ENCODE measurements at regions not wholly inside any gene's neighbourhood (a gene's known extent, or its start where the extent isn't known, plus 50 kb on each side); places are given as distances from the start of the nearest gene placed in this dataset.
"Not testable (repeated sequence)": the region's sequence is repeated elsewhere in the genome, so short reads cannot be mapped to it uniquely, and the experiment has no call there.

DNA sequence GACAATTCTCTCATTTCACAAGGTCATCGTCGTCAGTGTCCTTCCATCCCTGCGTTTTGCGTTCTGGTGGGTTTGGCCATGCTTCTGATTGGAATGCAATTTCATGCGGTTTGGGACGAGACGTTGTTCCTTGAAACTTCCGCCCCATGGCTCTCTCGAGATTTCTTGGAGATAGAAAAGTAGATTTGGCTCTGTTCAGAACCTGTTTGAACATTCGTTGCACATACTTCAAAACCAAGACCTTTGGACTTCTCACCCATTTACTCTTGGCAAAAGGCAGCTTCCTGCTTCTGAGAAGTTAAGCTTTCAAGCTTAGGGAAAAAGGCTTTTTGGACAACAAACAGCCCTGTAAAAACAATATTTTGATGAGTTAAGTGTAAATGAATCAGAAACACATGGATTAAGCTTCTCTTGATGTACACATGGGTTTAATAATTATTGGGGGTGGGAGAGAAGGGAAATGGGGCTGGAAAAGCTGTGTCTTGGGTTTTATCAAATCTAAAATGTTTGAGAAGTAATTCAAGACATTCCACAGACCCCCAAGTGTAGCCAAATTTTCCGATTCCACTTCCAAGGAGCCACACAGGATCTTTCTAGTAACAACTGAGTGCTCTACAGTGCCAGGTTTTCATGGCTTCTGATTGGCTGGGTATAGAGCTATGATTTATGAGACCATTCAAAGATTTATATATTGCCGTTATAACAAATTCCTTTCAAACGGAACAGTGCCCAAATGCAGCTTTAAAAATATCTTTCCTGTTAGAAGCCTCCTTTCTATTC lies 467.2 kb downstream of the MED13L start:
- Mint-ChIP-seq H3K4me1 (no peaks in the 10 kb centered on the region), H3K4me3 (no peak overlapping the region), H3K27me3 (peaks cover 10% of the 10 kb centered on the region), H3K9me3 (peaks cover 7% of the 10 kb centered on the region), H3K27ac (no peak overlapping the region), H3K36me3 (no peaks in the 10 kb centered on the region)
- no peak for DNase-seq

DNA sequence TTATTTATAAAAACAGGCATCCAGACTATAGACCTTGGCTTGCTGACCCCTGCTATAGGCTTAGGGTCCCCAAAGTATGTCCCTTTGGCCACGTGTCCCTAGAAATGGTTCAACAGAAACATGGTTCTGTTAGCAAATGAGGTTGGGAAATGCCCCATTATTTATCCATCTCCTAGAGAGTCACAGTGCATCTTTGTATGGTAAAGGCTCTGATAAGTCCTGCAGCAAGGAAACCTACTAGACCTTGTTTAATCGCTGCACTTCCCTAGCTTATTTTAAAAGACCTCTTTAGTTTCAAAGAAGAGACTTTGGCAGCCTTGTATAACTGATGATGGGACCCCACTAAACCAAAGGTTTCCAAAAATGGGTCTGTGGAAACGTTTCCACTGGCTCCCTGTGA lies 471.5 kb downstream of the MED13L start:
- Mint-ChIP-seq H3K27ac (no peak overlapping the region), H3K27me3 (peaks cover 13% of the 10 kb centered on the region), H3K4me1 (no peaks in the 10 kb centered on the region), H3K4me3 (no peak overlapping the region), H3K9me3 (no peaks in the 10 kb centered on the region), H3K36me3 (no peaks in the 10 kb centered on the region)
- no peak for DNase-seq

DNA sequence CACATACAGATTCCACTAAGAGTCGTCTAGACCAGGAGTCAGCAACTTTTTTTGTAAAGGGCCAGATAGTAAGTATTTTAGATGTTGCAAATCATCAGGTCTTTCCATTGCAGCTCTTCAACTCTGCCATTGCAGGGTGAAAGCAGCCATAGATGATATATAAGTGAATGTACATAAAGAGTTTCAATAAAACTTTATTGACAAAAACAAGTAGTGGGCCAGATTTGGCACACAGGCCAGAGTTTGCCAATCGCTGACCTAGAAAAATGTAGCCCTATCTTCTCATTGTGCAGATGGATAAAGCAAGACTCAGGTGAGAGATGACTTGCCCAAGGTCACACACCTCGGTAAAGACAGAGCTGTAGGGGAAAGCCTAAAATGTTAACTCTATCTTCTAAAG lies 474.7 kb downstream of the MED13L start:
- Mint-ChIP-seq H3K4me3 (no peak overlapping the region), H3K27ac (no peak overlapping the region), H3K27me3 (peaks cover 3% of the 10 kb centered on the region), H3K9me3 (no peaks in the 10 kb centered on the region), H3K36me3 (no peaks in the 10 kb centered on the region), H3K4me1 (no peaks in the 10 kb centered on the region)
- no peak for DNase-seq

DNA sequence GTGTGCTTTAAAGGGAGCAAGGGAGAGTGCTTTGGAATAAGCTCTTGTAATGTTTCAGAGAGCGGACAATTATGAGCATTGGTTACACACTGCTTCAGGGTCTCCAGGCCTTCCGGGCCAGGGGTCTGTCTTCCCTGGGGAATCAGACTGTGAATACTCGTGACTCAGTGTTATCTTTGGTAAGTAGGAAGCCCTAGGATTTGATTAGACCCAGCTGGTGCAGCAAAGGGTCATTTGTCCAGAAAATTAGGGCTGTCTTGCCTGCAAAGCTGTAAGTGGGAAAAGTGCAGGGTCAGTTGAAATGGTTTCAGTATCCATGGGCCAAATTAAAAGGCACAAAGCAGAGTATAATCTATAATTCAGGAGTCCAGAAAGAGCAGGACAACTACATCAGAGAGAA lies 475.6 kb downstream of the MED13L start:
- no peak for DNase-seq
- Mint-ChIP-seq H3K4me1 (no peaks in the 10 kb centered on the region), H3K27ac (no peak overlapping the region), H3K4me3 (no peak overlapping the region), H3K27me3 (peaks cover 3% of the 10 kb centered on the region), H3K9me3 (no peaks in the 10 kb centered on the region), H3K36me3 (no peaks in the 10 kb centered on the region)

DNA sequence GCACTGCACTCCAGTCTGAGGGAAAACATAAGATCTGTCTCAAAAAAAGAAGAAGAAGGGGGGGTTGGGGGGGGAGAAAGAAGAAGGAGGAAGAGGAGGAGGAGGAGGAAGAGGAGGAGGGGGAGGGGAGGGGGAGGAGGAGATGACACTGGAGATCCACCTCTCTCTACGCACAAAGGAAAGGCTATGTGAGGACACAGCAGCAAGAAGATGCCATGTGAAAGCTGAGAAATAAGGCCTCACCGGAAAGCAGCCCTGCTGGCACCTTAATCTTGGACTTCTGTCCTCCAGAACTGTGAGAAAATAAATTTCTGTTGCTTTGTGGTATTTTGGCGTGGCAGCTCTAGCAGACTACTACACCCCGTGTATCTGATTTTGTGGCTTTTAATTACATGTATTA lies 477.9 kb downstream of the MED13L start:
- H3K36me3 Mint-ChIP-seq = no peaks in the 10 kb centered on the region
- H3K27me3 Mint-ChIP-seq = peaks cover 3% of the 10 kb centered on the region
- no peak overlapping the region for H3K27ac Mint-ChIP-seq
- no peaks in the 10 kb centered on the region for H3K4me1 Mint-ChIP-seq
- H3K9me3 Mint-ChIP-seq = no peaks in the 10 kb centered on the region
- no peak for DNase-seq
- H3K4me3 Mint-ChIP-seq = no peak overlapping the region

DNA sequence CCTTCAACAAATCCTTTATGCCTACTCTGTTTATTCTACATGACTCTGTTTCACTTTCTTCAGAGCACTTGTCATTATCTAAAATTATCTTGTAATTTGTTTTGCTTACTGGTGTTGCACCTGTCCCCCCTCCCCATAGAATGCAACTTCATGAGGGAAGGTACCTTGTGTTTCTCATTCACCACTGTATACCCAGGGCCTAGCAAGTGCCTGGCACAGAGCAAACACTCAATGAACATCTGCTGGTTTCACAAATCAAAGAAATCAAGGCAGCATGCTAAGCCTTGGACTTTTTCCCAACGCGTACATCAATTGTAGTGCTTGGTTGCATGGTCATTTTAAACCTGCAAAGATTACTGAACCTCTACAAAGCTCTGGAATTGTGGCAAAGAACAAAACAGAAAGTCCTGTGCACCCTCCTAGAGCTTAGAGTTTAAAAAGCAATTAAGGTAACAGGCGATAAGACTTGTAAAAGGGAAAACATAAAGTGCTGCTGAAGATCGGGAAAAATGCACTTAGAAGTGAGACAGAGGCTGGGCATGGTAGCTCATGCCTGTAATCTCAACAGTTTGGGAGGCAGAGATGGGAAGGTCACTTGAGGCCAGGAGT lies 479.1 kb downstream of the MED13L start:
- H3K27ac Mint-ChIP-seq = no peak overlapping the region
- no peaks in the 10 kb centered on the region for H3K4me1 Mint-ChIP-seq
- H3K9me3 Mint-ChIP-seq = no peaks in the 10 kb centered on the region
- H3K27me3 Mint-ChIP-seq = peaks cover 3% of the 10 kb centered on the region
- H3K36me3 Mint-ChIP-seq = no peaks in the 10 kb centered on the region
- DNase-seq = no peak
- no peak overlapping the region for H3K4me3 Mint-ChIP-seq

DNA sequence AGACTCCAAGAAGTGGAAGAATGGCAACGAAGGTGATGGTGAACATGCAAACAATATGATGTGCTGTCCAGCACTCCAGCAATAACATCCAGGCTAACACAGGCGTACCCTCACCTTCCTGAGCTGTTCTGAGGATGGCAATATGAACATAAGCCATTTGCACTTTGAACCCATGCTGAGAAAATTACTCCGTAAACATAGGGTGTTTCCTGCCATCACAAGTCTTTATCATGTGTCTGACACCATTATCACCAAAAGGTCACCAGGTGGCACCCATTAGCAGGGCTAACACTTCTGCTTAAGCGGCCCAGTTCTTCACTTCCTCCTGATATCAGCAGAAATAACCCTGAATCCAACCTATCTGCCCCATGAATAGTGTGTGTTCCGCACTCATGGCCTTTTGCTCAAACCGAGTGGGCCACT lies 482.8 kb downstream of the MED13L start:
- DNase-seq = no peak
- Mint-ChIP-seq H3K4me1 (no peaks in the 10 kb centered on the region), H3K36me3 (no peaks in the 10 kb centered on the region), H3K9me3 (no peaks in the 10 kb centered on the region), H3K27me3 (peaks cover 15% of the 10 kb centered on the region), H3K27ac (no peak overlapping the region), H3K4me3 (no peak overlapping the region)

DNA sequence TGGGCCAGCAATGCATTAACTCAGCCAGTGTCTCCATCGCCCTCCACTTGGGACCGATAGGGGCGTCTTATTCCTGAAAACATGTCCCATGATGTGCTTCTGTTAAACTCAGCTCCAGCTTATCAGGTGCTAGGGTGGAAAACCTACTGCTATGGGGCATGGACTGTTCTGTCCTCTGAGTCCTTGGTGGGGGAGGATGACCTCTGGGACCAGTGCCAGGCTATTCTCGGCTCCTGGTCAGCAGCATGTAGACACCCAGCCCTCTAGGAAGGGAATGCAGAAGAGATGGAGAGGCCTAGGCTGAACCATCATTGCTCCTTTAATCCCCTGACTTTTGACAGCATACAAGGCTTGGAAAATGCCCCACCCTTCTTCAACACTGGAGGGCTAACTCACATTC lies 486.2 kb downstream of the MED13L start:
- H3K36me3 Mint-ChIP-seq = no peaks in the 10 kb centered on the region
- H3K27ac Mint-ChIP-seq = no peak overlapping the region
- no peaks in the 10 kb centered on the region for H3K4me1 Mint-ChIP-seq
- H3K4me3 Mint-ChIP-seq = no peak overlapping the region
- H3K27me3 Mint-ChIP-seq = peaks cover 20% of the 10 kb centered on the region
- H3K9me3 Mint-ChIP-seq = peaks cover 1% of the 10 kb centered on the region
- DNase-seq = no peak

DNA sequence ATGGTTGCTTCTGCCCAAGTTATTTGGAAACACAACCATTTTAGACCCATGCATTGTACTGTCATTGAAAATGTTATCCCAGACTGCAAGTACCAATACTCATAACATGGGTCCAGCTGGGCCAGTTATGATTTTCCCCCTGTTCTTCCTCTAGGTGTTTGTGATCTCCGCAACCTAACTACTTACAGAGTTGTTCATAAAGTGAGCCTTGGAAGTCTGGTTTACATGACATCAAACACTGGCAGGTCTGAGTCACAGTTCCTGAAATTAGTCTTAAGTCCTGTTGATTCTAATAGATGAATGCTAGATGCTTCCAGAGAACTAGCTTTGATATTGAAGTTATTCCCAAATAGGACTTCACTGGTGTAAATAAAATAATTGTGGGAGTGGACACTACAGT lies 487.0 kb downstream of the MED13L start:
- H3K9me3 Mint-ChIP-seq = peaks cover 2% of the 10 kb centered on the region
- H3K4me3 Mint-ChIP-seq = no peak overlapping the region
- no peaks in the 10 kb centered on the region for H3K4me1 Mint-ChIP-seq
- no peak for DNase-seq
- no peaks in the 10 kb centered on the region for H3K36me3 Mint-ChIP-seq
- H3K27ac Mint-ChIP-seq = no peak overlapping the region
- H3K27me3 Mint-ChIP-seq = peaks cover 20% of the 10 kb centered on the region

DNA sequence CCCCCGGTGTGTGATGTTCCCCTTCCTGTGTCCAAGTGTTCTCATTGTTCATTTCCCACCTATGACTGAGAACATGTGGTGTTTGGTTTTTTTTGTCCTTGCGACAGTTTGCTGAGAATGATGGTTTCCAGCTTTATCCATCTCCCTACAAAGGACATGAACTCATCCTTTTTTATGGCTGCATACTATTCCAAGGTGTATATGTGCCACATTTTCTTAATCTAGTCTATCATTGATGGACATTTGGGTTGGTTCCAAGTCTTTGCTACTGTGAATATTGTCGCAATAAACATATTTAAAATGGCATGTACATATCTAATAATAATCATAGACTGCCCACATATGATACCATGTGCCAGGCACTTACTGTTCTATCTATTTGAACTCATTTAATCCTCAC lies 491.0 kb downstream of the MED13L start:
- H3K4me1 Mint-ChIP-seq, DNase-seq, H3K9me3 Mint-ChIP-seq: not testable (repeated sequence)

DNA sequence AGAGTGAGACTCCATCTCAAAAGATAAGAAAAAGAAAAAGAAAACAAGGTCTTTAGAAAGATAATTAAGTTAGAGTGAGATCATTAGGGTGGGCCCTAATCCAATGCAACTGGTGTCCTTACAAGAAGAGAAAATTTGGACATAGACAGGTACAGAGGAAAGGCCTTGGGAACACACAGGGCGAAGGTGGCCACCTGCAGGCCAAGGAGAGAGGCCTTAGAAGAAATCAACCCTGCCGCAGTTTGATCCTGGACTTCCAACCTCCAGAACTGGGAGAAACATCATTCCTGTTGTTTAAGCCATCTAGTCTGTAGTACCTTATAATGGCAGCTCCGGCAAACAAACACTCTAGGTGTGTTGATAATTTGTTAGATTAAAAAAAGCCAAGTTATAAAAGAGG lies 491.9 kb downstream of the MED13L start:
- Mint-ChIP-seq H3K36me3 (no peaks in the 10 kb centered on the region), H3K27ac (no peak overlapping the region), H3K4me3 (no peak overlapping the region), H3K4me1 (no peaks in the 10 kb centered on the region), H3K27me3 (peaks cover 12% of the 10 kb centered on the region), H3K9me3 (peaks cover 5% of the 10 kb centered on the region)
- DNase-seq = no peak

More for the DNA sequence above, 491.0 kb downstream of the MED13L start:
- not testable (repeated sequence) for H3K4me3 Mint-ChIP-seq, H3K27ac Mint-ChIP-seq, H3K36me3 Mint-ChIP-seq
- peaks cover 16% of the 10 kb centered on the region for H3K27me3 Mint-ChIP-seq

DNA sequence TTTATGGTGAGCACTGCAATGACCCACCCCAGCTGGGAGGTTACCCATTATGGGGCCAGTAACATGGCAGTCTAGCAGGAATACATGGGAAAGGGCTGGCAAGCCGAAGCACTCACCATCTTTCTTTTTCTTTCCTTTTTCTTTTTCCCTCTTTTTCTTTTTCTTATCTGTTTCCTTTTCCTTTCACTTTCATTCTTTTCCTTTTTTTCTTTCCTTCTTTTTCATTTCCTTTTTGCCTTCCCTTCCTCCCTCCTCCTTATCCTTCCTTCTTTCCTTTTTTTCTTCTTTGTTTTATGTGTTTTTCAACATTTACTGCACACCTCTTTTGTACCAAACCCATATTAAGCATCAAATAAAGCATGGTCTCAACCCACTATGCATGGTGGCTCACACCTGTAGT lies 501.1 kb downstream of the MED13L start:
- Mint-ChIP-seq H3K36me3 (no peaks in the 10 kb centered on the region), H3K27me3 (no peaks in the 10 kb centered on the region), H3K4me3 (no peak overlapping the region), H3K4me1 (no peaks in the 10 kb centered on the region), H3K27ac (no peak overlapping the region), H3K9me3 (no peaks in the 10 kb centered on the region)
- DNase-seq = no peak

DNA sequence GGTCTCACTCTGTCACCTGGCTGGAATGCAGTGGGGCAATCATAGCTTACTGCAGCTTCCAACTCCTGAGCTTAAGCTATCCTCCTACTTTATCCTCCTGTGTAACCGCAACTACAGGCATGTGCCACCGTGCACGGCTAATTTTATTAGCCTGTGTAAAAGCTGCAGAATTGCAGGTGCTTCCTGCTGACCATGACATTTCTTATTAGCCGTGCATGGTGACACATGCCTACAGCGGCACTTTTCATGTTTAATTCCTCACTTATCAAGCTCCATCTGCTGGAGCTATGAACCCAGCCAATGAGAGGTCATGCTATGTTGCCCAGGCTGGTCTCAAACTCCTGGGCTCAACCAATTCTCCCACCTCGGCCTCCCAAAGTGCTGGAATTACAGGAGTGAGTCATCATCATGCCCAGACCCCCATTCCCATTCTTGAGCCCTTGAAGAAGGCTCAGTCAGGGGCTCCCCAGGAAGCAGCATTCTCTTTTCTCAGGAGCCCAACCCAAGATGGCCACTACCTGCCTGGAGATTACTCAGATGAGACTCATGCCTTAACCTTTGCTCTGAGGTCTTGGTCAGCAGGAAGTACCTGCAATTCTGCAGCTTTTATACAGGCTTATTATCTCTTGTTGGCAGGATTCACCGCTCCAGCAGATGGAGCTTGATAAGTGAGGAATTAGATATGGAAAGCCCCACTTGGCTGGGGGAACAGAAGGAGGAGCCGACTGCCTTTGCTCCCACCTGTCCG lies 503.2 kb downstream of the MED13L start:
- no peak overlapping the region for H3K27ac Mint-ChIP-seq
- no peaks in the 10 kb centered on the region for H3K27me3 Mint-ChIP-seq
- DNase-seq = no peak

DNA sequence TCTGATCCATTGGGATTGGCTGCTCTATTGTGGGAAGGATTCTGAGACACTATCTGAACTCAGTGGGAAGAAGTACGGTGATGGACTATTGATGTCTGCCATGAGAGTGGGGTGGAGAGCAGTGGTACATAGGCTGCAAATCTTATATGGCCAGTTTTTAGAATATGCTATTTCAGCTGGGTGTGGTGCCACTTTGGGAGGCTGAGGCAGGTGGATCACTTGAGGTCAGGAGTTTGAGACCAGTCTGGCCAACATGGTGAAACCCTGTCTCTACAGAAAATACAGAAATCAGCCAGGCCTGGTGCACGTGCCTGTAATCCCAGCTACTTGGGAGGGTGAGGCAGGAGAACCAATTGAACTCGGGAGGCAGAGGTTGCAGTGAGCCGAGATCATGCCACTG lies 505.9 kb downstream of the MED13L start:
- no peaks in the 10 kb centered on the region for H3K4me1 Mint-ChIP-seq
- no peaks in the 10 kb centered on the region for H3K36me3 Mint-ChIP-seq
- H3K4me3 Mint-ChIP-seq = no peak overlapping the region
- no peak overlapping the region for H3K27ac Mint-ChIP-seq
- H3K27me3 Mint-ChIP-seq = peaks cover 3% of the 10 kb centered on the region
- DNase-seq = no peak
- no peaks in the 10 kb centered on the region for H3K9me3 Mint-ChIP-seq

More for the DNA sequence above, 503.2 kb downstream of the MED13L start:
- no peaks in the 10 kb centered on the region for H3K9me3 Mint-ChIP-seq
- H3K4me3 Mint-ChIP-seq = no peak overlapping the region
- no peaks in the 10 kb centered on the region for H3K4me1 Mint-ChIP-seq
- no peaks in the 10 kb centered on the region for H3K36me3 Mint-ChIP-seq

DNA sequence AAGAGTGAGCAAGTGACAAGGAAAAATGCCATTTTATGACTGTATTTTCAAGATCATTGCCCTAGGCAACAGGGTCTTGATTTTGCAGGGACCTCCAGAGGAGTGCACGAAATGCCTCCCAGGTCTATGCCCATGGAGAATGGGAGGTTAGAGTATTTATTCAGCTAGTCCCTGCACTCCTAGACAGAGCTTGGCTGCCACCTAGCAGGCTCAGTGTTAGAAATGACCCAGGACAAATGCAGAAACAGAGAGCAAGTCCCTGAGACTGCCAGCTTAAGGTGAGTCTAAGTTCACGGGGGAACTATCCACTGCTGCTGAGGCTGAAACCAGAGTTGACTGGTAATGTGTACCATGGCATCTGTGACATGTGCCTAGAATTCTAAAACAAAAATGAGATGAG lies 506.4 kb downstream of the MED13L start:
- peaks cover 3% of the 10 kb centered on the region for H3K27me3 Mint-ChIP-seq

More for the DNA sequence above, 506.4 kb downstream of the MED13L start:
- no peak for DNase-seq
- Mint-ChIP-seq H3K27ac (no peak overlapping the region), H3K9me3 (no peaks in the 10 kb centered on the region), H3K4me3 (no peak overlapping the region), H3K36me3 (no peaks in the 10 kb centered on the region), H3K4me1 (no peaks in the 10 kb centered on the region)
